HUES64 (cell line): ENCODE measurements at regions not wholly inside any gene's neighbourhood (a gene's known extent, or its start where the extent isn't known, plus 50 kb on each side); places are given as distances from the start of the nearest gene placed in this dataset.
"Not testable (repeated sequence)": the region's sequence is repeated elsewhere in the genome, so short reads cannot be mapped to it uniquely, and the experiment has no call there.

Experiments used
- H3K27ac ChIP-seq: 2 replicates; pipeline ENCODE4 v1.7.0; 2013; ENCODE audit warnings: low read depth, low read length, inconsistent platforms
- H3K27me3 ChIP-seq: 2 replicates; pipeline ENCODE4 v1.6.1; 2013; ENCODE audit warnings: mild to moderate bottlenecking, low read length; ENCODE audit not compliant: insufficient read depth
- H3K36me3 ChIP-seq: 2 replicates; pipeline ENCODE4 v1.6.1; 2013; ENCODE audit warnings: mild to moderate bottlenecking, low read length; ENCODE audit not compliant: insufficient read depth
- H3K4me1 ChIP-seq: 2 replicates; pipeline ENCODE4 v1.6.1; 2013; ENCODE audit warnings: mild to moderate bottlenecking, low read length, moderate library complexity; ENCODE audit not compliant: insufficient read depth
- H3K4me3 ChIP-seq: 2 replicates; pipeline ENCODE4 v1.5.1; 2013; ENCODE audit warnings: mild to moderate bottlenecking, low read length, moderate library complexity
- H3K9ac ChIP-seq: 2 replicates; pipeline ENCODE4 v1.6.1; 2013; ENCODE audit warnings: mild to moderate bottlenecking, low read depth, low read length
- H3K9me3 ChIP-seq: 2 replicates; pipeline ENCODE4 v1.6.1; 2013; ENCODE audit warnings: low read depth, low read length; ENCODE audit not compliant: insufficient read depth
- WGBS: fragments of 150-250, 120-280 bp; methylation state at CpG from one replicate; pipeline ENCODE4 v1.1.7; 2013; ENCODE audit warnings: missing lambda C conversion rate; 5-methylcytosine and 5-hydroxymethylcytosine counted together

DNA sequence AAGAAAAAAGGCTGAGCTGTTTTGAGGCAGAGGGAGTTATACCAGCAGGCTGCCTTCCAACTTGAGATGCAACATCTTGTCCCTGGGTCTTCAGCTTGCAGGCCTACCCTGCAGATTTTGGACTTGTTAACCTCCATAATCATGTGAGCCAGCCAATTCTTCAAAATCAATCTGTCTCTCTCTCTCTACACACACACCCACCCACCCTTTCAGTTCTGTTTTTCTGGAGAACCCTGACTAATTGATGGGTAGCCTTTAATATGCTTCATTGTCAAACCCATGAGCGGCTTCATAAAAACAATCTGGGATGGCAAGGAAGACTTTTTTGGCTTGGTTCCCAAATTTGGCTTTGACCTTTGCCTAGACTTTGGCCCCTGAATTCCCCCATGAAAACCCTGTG, 113.9 kb downstream of the TMX1 start:
- no peaks in the 10 kb centered on the region for H3K27me3 ChIP-seq

GRCh38 chr14:51354846-51355245, 114.8 kb downstream of the TMX1 start:
- Histone ChIP-seq H3K4me3 (no peak overlapping the region), H3K27ac (no peak overlapping the region), H3K36me3 (no peaks in the 10 kb centered on the region), H3K9ac (no peak overlapping the region), H3K4me1 (no peaks in the 10 kb centered on the region), H3K9me3 (no peaks in the 10 kb centered on the region), H3K27me3 (no peaks in the 10 kb centered on the region)
- 84% methylated on average over 1 of the region's 1 CpG for WGBS

More for the DNA sequence above, 113.9 kb downstream of the TMX1 start:
- no peak overlapping the region for H3K27ac ChIP-seq
- H3K9ac ChIP-seq = no peak overlapping the region
- H3K36me3 ChIP-seq = no peaks in the 10 kb centered on the region
- 97% methylated on average over 1 of the region's 1 CpG for WGBS
- H3K4me1 ChIP-seq = no peaks in the 10 kb centered on the region
- no peak overlapping the region for H3K4me3 ChIP-seq
- no peaks in the 10 kb centered on the region for H3K9me3 ChIP-seq

GRCh38 chr14:51356381-51356780, 116.3 kb downstream of the TMX1 start:
- H3K4me3 ChIP-seq = no peak overlapping the region
- no peaks in the 10 kb centered on the region for H3K36me3 ChIP-seq
- no peaks in the 10 kb centered on the region for H3K4me1 ChIP-seq
- 88% methylated on average over 5 of the region's 5 CpGs for WGBS
- H3K9me3 ChIP-seq = no peaks in the 10 kb centered on the region
- H3K27me3 ChIP-seq = no peaks in the 10 kb centered on the region
- no peak overlapping the region for H3K9ac ChIP-seq
- no peak overlapping the region for H3K27ac ChIP-seq

DNA sequence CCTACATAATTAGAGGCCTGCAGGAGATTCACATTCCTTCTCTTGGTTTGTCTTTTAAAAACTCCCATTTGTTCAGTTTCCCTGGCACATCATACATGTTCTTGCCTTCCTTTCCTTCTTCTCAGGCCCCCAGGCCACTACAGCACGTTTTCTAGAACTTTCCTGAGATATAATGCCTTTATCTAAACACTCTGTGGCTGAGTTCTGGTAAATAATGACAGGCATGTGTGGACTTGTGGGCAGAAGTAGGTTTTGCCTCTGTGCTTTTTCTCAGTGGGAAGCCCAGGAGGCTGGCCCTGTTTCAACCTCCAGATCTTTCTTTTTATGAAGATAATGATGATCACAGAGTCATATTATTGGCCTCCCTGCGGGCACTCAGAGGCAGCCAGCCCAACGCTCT, 117.2 kb downstream of the TMX1 start:
- no peak overlapping the region for H3K4me3 ChIP-seq
- WGBS = 73% methylated on average over 3 of the region's 3 CpGs
- H3K27me3 ChIP-seq = no peaks in the 10 kb centered on the region
- H3K36me3 ChIP-seq = no peaks in the 10 kb centered on the region
- no peaks in the 10 kb centered on the region for H3K9me3 ChIP-seq
- no peak overlapping the region for H3K9ac ChIP-seq
- no peak overlapping the region for H3K27ac ChIP-seq
- H3K4me1 ChIP-seq = no peaks in the 10 kb centered on the region

- Histone ChIP-seq H3K4me1 (no peaks in the 10 kb centered on the region), H3K4me3 (no peak overlapping the region), H3K36me3 (no peaks in the 10 kb centered on the region), H3K9ac (no peak overlapping the region), H3K27ac (no peak overlapping the region), H3K27me3 (no peaks in the 10 kb centered on the region), H3K9me3 (no peaks in the 10 kb centered on the region)
- 95% methylated on average over 7 of the region's 7 CpGs for WGBS
These were observed 120.5 kb downstream of the TMX1 start for GRCh38 chr14:51360592-51360991.

- no peaks in the 10 kb centered on the region for H3K27me3 ChIP-seq
- H3K9ac ChIP-seq = no peak overlapping the region
- H3K27ac ChIP-seq = no peak overlapping the region
- no peaks in the 10 kb centered on the region for H3K36me3 ChIP-seq
- H3K4me1 ChIP-seq = peaks cover 8% of the 10 kb centered on the region
- no peak overlapping the region for H3K4me3 ChIP-seq
- no peaks in the 10 kb centered on the region for H3K9me3 ChIP-seq
- WGBS = 77% methylated on average over 7 of the region's 7 CpGs
These were observed 125.4 kb downstream of the TMX1 start for GRCh38 chr14:51365241-51365965.

DNA sequence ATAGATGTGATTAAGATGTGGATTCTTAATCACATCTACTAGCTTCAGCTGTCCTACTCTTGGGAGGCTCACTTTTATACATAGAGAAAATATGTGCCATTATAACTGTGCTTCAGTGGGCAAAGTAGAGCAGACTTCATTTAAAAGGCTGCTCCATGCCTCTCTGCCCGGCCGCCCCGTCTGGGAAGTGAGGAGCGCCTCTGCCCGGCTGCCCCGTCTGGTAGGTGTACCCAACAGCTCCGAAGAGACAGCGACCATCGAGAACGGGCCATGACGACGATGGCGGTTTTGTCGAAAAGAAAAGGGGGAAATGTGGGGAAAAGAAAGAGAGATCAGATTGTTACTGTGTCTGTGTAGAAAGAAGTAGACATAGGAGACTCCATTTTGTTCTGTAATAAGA, 126.4 kb downstream of the TMX1 start:
- H3K4me1 ChIP-seq, H3K27ac ChIP-seq, H3K4me3 ChIP-seq, H3K9ac ChIP-seq, H3K9me3 ChIP-seq, H3K36me3 ChIP-seq, H3K27me3 ChIP-seq: not testable (repeated sequence)
- 91% methylated on average over 14 of the region's 14 CpGs for WGBS

- H3K27ac ChIP-seq, H3K9me3 ChIP-seq, H3K9ac ChIP-seq, H3K4me3 ChIP-seq, H3K36me3 ChIP-seq, H3K4me1 ChIP-seq, H3K27me3 ChIP-seq: not testable (repeated sequence)
- WGBS = 36% methylated on average over 5 of the region's 7 CpGs
These were observed 127.0 kb downstream of the TMX1 start for GRCh38 chr14:51366866-51367599.

DNA sequence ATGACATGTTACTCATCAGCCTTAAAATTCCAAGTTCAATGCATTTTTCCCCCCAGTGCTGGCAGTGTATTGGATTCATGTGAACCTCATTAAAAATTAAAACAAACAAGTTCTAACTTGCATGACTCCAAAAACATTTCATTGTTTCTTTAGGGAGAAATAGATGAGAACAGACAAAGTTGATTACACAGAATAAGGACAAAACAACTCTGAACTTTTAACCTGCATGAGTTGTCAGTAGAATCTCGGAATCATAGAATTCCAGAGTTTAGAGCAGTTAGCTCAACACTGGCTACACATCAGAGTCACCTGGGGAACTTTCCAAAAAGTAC, 127.5 kb downstream of the TMX1 start:
- 88% methylated on average over 1 of the region's 1 CpG for WGBS
- H3K27ac ChIP-seq = no peak overlapping the region

DNA sequence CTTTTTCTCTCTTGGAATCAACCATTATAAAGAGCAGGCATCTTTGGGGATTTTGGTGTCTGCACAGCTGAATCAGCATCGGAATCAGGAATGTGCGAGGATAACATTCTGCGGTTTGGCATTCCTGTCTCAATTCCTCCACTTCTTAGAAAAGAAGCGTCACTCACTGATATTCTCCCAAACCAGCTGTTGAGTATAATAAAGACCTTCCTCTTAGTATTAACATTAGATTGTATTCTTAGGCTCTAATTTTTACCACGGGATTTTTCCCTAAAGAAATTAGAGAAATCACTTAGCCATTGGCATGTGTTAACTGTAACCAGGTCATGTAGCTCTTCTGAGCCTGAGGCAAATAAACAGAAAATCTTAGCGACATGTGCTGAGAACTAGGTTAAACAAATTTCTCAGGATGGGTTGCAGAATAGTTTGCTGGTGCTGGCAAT, 128.7 kb downstream of the TMX1 start:
- Histone ChIP-seq H3K9ac (no peak overlapping the region), H3K4me3 (no peak overlapping the region), H3K27me3 (no peaks in the 10 kb centered on the region), H3K27ac (no peak overlapping the region), H3K9me3 (no peaks in the 10 kb centered on the region), H3K36me3 (no peaks in the 10 kb centered on the region), H3K4me1 (peaks cover 8% of the 10 kb centered on the region)
- WGBS = 90% methylated on average over 5 of the region's 6 CpGs

More for the DNA sequence above, 127.5 kb downstream of the TMX1 start:
- Histone ChIP-seq H3K36me3 (no peaks in the 10 kb centered on the region), H3K4me3 (no peak overlapping the region), H3K9me3 (no peaks in the 10 kb centered on the region), H3K27me3 (no peaks in the 10 kb centered on the region), H3K4me1 (peaks cover 8% of the 10 kb centered on the region), H3K9ac (no peak overlapping the region)

DNA sequence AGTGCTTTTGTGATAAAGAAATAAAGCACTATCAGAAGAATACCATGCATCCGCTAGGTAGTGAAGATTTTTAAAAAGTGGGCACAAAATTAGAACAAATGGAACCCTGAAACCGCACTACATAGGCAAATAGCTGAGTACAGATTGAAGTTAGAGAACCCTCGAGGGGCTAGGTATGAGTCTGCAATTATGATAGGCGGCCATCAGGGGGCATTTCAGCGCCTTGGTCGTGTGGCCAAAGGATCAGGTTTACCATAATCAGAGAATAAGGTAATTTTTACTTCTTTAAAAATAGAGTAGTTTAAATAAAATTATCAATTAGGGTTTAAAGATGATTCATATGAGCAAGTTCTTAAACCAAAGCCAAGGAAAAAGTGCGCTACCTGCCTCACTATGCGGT, 129.8 kb downstream of the TMX1 start:
- Histone ChIP-seq H3K4me3 (no peak overlapping the region), H3K27ac (no peak overlapping the region), H3K4me1 (peaks cover 8% of the 10 kb centered on the region), H3K36me3 (no peaks in the 10 kb centered on the region), H3K9me3 (no peaks in the 10 kb centered on the region), H3K9ac (no peak overlapping the region), H3K27me3 (no peaks in the 10 kb centered on the region)
- 55% methylated on average over 8 of the region's 8 CpGs for WGBS
